A673 (cell line): ENCODE measurements at regions not wholly inside any gene's neighbourhood (a gene's known extent, or its start where the extent isn't known, plus 50 kb on each side); places are given as distances from the start of the nearest gene placed in this dataset.

ENCODE experiments used
- CTCF ChIP-seq: fragments of 300-800, 200-600 bp; sonication (generic); conservative IDR thresholded peaks from 2 replicates; pipeline ENCODE4 v1.5.1; 2017; ENCODE audit warnings: low read depth, mild to moderate bottlenecking, antibody characterized with exemption, low read length, moderate library complexity, mixed read lengths
- EZH2 ChIP-seq: fragments of 200-600 bp; sonication (generic); IDR thresholded peaks from 2 replicates; pipeline ENCODE4 v1.6.1; 2017; ENCODE audit warnings: borderline replicate concordance, low read depth, mild to moderate bottlenecking, mixed read lengths, antibody characterized with exemption, low read length; ENCODE audit not compliant: poor library complexity, severe bottlenecking

GRCh38 chr1:56073206-56073605, 506.2 kb downstream of the PLPP3 start:
- TF ChIP-seq CTCF (no peak), EZH2 (no peak)
